ENCODE measurements at regions not wholly inside any gene's neighbourhood (a gene's known extent, or its start where the extent isn't known, plus 50 kb on each side); places are given as distances from the start of the nearest gene placed in this dataset.

- TF ChIP-seq POLR2A (IDR thresholded peaks at IDR 0.05) (no peak), EP300 (IDR thresholded peaks at IDR 0.05) (no peak), CTCF (IDR thresholded peaks at IDR 0.05) (no peak)
- H3K27ac ChIP-seq: no peak overlapping the region
- DNase-seq (ENCODE audit: low spot score in 2 of 2): no peak
- no peaks in the 10 kb centered on the region for H3K9me3 ChIP-seq
- 64 to 65% methylated on average over 5 of the region's 5 CpGs for WGBS, 2 donors
- H3K4me3 ChIP-seq: no peak overlapping the region
- no peaks in the 10 kb centered on the region for H3K27me3 ChIP-seq
- no peaks in the 10 kb centered on the region for H3K36me3 ChIP-seq
- no peaks in the 10 kb centered on the region for H3K4me1 ChIP-seq
Measured at GRCh38 chr1:87880098-87880760, 551.5 kb downstream of the LMO4 start.

GRCh38 chr1:87880764-87881163 is 552.1 kb downstream of the LMO4 start:
- Histone ChIP-seq H3K36me3 (no peaks in the 10 kb centered on the region), H3K4me3 (no peak overlapping the region), H3K27me3 (no peaks in the 10 kb centered on the region), H3K4me1 (no peaks in the 10 kb centered on the region), H3K9me3 (no peaks in the 10 kb centered on the region), H3K27ac (no peak overlapping the region)
- no peak for DNase-seq (ENCODE audit: low spot score in 2 of 2)
- 52 to 56% methylated on average over 3 of the region's 3 CpGs for WGBS, 2 donors
- TF ChIP-seq CTCF (IDR thresholded peaks at IDR 0.05) (no peak), POLR2A (IDR thresholded peaks at IDR 0.05) (no peak), EP300 (IDR thresholded peaks at IDR 0.05) (no peak)

- TF ChIP-seq POLR2A (IDR thresholded peaks at IDR 0.05) (no peak), EP300 (IDR thresholded peaks at IDR 0.05) (no peak), CTCF (IDR thresholded peaks at IDR 0.05) (no peak)
- no peaks in the 10 kb centered on the region for H3K9me3 ChIP-seq
Measured at GRCh38 chr1:87883906-87884305, 555.2 kb downstream of the LMO4 start.

GRCh38 chr1:87884581-87884980 is 555.9 kb downstream of the LMO4 start:
- TF ChIP-seq POLR2A (IDR thresholded peaks at IDR 0.05): no peak
- no peak for TF ChIP-seq EP300 (IDR thresholded peaks at IDR 0.05)
- no peak for TF ChIP-seq CTCF (IDR thresholded peaks at IDR 0.05)
- Histone ChIP-seq H3K27me3 (no peaks in the 10 kb centered on the region), H3K9me3 (no peaks in the 10 kb centered on the region), H3K4me1 (no peaks in the 10 kb centered on the region), H3K27ac (no peak overlapping the region), H3K4me3 (no peak overlapping the region), H3K36me3 (no peaks in the 10 kb centered on the region)
- WGBS, 2 donors: 93% methylated on average over 7 of the region's 7 CpGs
- DNase-seq (ENCODE audit: low spot score in 2 of 2): no peak

More at GRCh38 chr1:87883906-87884305, 555.2 kb downstream of the LMO4 start:
- Histone ChIP-seq H3K27ac (no peak overlapping the region), H3K4me3 (no peak overlapping the region), H3K4me1 (no peaks in the 10 kb centered on the region), H3K36me3 (no peaks in the 10 kb centered on the region), H3K27me3 (no peaks in the 10 kb centered on the region)
- 86 to 90% methylated on average over 4 of the region's 4 CpGs for WGBS, 2 donors
- no peak for DNase-seq (ENCODE audit: low spot score in 2 of 2)

GRCh38 chr1:87885278-87886025 is 556.8 kb downstream of the LMO4 start:
- no peak for TF ChIP-seq CTCF (IDR thresholded peaks at IDR 0.05)
- TF ChIP-seq EP300 (IDR thresholded peaks at IDR 0.05): no peak
- no peak for TF ChIP-seq POLR2A (IDR thresholded peaks at IDR 0.05)
- no peak for DNase-seq (ENCODE audit: low spot score in 2 of 2)
- no peak overlapping the region for H3K27ac ChIP-seq
- H3K9me3 ChIP-seq: no peaks in the 10 kb centered on the region
- no peaks in the 10 kb centered on the region for H3K36me3 ChIP-seq
- no peaks in the 10 kb centered on the region for H3K27me3 ChIP-seq
- H3K4me3 ChIP-seq: no peak overlapping the region
- no peaks in the 10 kb centered on the region for H3K4me1 ChIP-seq
- 92 to 96% methylated on average over 4 of the region's 4 CpGs for WGBS, 2 donors
